Central memory CD8-positive, alpha-beta T cell (primary cell): ENCODE measurements at regions not wholly inside any gene's neighbourhood (a gene's known extent, or its start where the extent isn't known, plus 50 kb on each side); places are given as distances from the start of the nearest gene placed in this dataset.
"Not testable (repeated sequence)": the region's sequence is repeated elsewhere in the genome, so short reads cannot be mapped to it uniquely, and the experiment has no call there.

Experiments used
- ATAC-seq: fragments of 150-1000 bp; cut with Tn5 transposase; replicated peaks from 2 replicates; pipeline ENCODE4 v1.10.0; 2022; ENCODE audit warnings: mild to moderate bottlenecking, moderate FRiP score, moderate number of reproducible peaks; ENCODE audit not compliant: poor library complexity, severe bottlenecking; ENCODE audit errors: extremely low read depth
- DNase-seq, 2 donors: peaks; one replicate each; pipeline ENCODE4 v3.0.0; 2021; ENCODE audit warnings: low spot score in 2 of 2
- H3K27ac Mint-ChIP-seq: one replicate; pipeline ENCODE4 v1.8.0; 2022; ENCODE audit warnings: low read depth, mild to moderate bottlenecking, moderate library complexity, mixed read lengths
- H3K27me3 Mint-ChIP-seq: one replicate; pipeline ENCODE4 v1.8.0; 2022; ENCODE audit warnings: mixed read lengths
- H3K36me3 Mint-ChIP-seq: one replicate; pipeline ENCODE4 v1.8.0; 2022; ENCODE audit warnings: mild to moderate bottlenecking, moderate library complexity, mixed read lengths; ENCODE audit not compliant: insufficient read depth
- H3K4me1 Mint-ChIP-seq: one replicate; pipeline ENCODE4 v1.8.0; 2022; ENCODE audit warnings: mixed read lengths
- H3K4me3 Mint-ChIP-seq: one replicate; pipeline ENCODE4 v1.8.0; 2022; ENCODE audit warnings: mild to moderate bottlenecking, moderate library complexity, mixed read lengths
- H3K9me3 Mint-ChIP-seq: one replicate; pipeline ENCODE4 v1.8.0; 2022; ENCODE audit warnings: mixed read lengths

- DNase-seq: no peak
- H3K36me3 Mint-ChIP-seq: no peaks in the 10 kb centered on the region
- no peak overlapping the region for H3K4me3 Mint-ChIP-seq
- no peaks in the 10 kb centered on the region for H3K4me1 Mint-ChIP-seq
- no peaks in the 10 kb centered on the region for H3K27me3 Mint-ChIP-seq
- no peak overlapping the region for H3K27ac Mint-ChIP-seq
- peaks cover 14% of the 10 kb centered on the region for H3K9me3 Mint-ChIP-seq
- ATAC-seq: no peak
Observed at GRCh38 chr11:109521571-109522086, 99.6 kb downstream of the C11orf87 start.

GRCh38 chr11:109522116-109522755 lies 100.2 kb downstream of the C11orf87 start:
- Mint-ChIP-seq H3K4me3 (no peak overlapping the region), H3K9me3 (peaks cover 8% of the 10 kb centered on the region), H3K27ac (no peak overlapping the region), H3K36me3 (no peaks in the 10 kb centered on the region), H3K4me1 (no peaks in the 10 kb centered on the region), H3K27me3 (no peaks in the 10 kb centered on the region)
- ATAC-seq: no peak
- no peak for DNase-seq

GRCh38 chr11:109525636-109526035 lies 103.6 kb downstream of the C11orf87 start:
- H3K27me3 Mint-ChIP-seq, H3K27ac Mint-ChIP-seq, H3K36me3 Mint-ChIP-seq, H3K9me3 Mint-ChIP-seq, DNase-seq, H3K4me3 Mint-ChIP-seq, H3K4me1 Mint-ChIP-seq, ATAC-seq: not testable (repeated sequence)

- ATAC-seq: no peak
- no peak overlapping the region for H3K27ac Mint-ChIP-seq
- DNase-seq: no peak
- peaks cover 2% of the 10 kb centered on the region for H3K36me3 Mint-ChIP-seq
- H3K4me3 Mint-ChIP-seq: no peak overlapping the region
- H3K27me3 Mint-ChIP-seq: no peaks in the 10 kb centered on the region
- H3K9me3 Mint-ChIP-seq: peaks cover 8% of the 10 kb centered on the region
- no peaks in the 10 kb centered on the region for H3K4me1 Mint-ChIP-seq
Observed at GRCh38 chr11:109526061-109526460, 104.1 kb downstream of the C11orf87 start.

- Mint-ChIP-seq H3K27ac (no peak overlapping the region), H3K4me3 (no peak overlapping the region), H3K9me3 (peaks cover 8% of the 10 kb centered on the region), H3K4me1 (no peaks in the 10 kb centered on the region), H3K36me3 (peaks cover 2% of the 10 kb centered on the region), H3K27me3 (no peaks in the 10 kb centered on the region)
- DNase-seq: no peak
- no peak for ATAC-seq
Observed at GRCh38 chr11:109526931-109527330, 104.9 kb downstream of the C11orf87 start.

- Mint-ChIP-seq H3K36me3 (peaks cover 2% of the 10 kb centered on the region), H3K4me3 (no peak overlapping the region), H3K27ac (no peak overlapping the region), H3K4me1 (no peaks in the 10 kb centered on the region), H3K27me3 (no peaks in the 10 kb centered on the region), H3K9me3 (peaks cover 7% of the 10 kb centered on the region)
- DNase-seq (no peak), ATAC-seq (no peak)
Observed at GRCh38 chr11:109527496-109527895, 105.5 kb downstream of the C11orf87 start.

GRCh38 chr11:109547356-109548027 lies 125.5 kb downstream of the C11orf87 start:
- no peak for ATAC-seq
- H3K36me3 Mint-ChIP-seq: no peaks in the 10 kb centered on the region
- H3K4me3 Mint-ChIP-seq: no peak overlapping the region

GRCh38 chr11:109552376-109552775 lies 130.4 kb downstream of the C11orf87 start:
- Mint-ChIP-seq H3K9me3 (peaks cover 5% of the 10 kb centered on the region), H3K27ac (no peak overlapping the region), H3K36me3 (no peaks in the 10 kb centered on the region), H3K4me1 (no peaks in the 10 kb centered on the region), H3K4me3 (no peak overlapping the region), H3K27me3 (no peaks in the 10 kb centered on the region)
- ATAC-seq (no peak), DNase-seq (no peak)

More at GRCh38 chr11:109547356-109548027, 125.5 kb downstream of the C11orf87 start:
- no peak overlapping the region for H3K27ac Mint-ChIP-seq
- peaks cover 5% of the 10 kb centered on the region for H3K9me3 Mint-ChIP-seq
- H3K4me1 Mint-ChIP-seq: no peaks in the 10 kb centered on the region
- H3K27me3 Mint-ChIP-seq: no peaks in the 10 kb centered on the region
- no peak for DNase-seq

GRCh38 chr11:109553284-109553683 lies 131.3 kb downstream of the C11orf87 start:
- Mint-ChIP-seq H3K4me1 (no peaks in the 10 kb centered on the region), H3K9me3 (peaks cover 7% of the 10 kb centered on the region), H3K27ac (no peak overlapping the region), H3K27me3 (no peaks in the 10 kb centered on the region), H3K36me3 (no peaks in the 10 kb centered on the region), H3K4me3 (no peak overlapping the region)
- ATAC-seq (no peak), DNase-seq (no peak)

GRCh38 chr11:109554951-109555350 lies 133.0 kb downstream of the C11orf87 start:
- no peak for DNase-seq
- H3K4me1 Mint-ChIP-seq: no peaks in the 10 kb centered on the region
- no peak overlapping the region for H3K4me3 Mint-ChIP-seq

GRCh38 chr11:109564241-109564640 lies 142.3 kb downstream of the C11orf87 start:
- Mint-ChIP-seq H3K4me1 (no peaks in the 10 kb centered on the region), H3K27ac (no peak overlapping the region), H3K9me3 (no peaks in the 10 kb centered on the region), H3K36me3 (no peaks in the 10 kb centered on the region), H3K4me3 (no peak overlapping the region), H3K27me3 (no peaks in the 10 kb centered on the region)
- DNase-seq (no peak), ATAC-seq (no peak)

More at GRCh38 chr11:109554951-109555350, 133.0 kb downstream of the C11orf87 start:
- Mint-ChIP-seq H3K27me3 (no peaks in the 10 kb centered on the region), H3K27ac (no peak overlapping the region), H3K36me3 (no peaks in the 10 kb centered on the region), H3K9me3 (peaks cover 14% of the 10 kb centered on the region)
- ATAC-seq: no peak

- Mint-ChIP-seq H3K4me1 (no peaks in the 10 kb centered on the region), H3K27ac (no peak overlapping the region), H3K9me3 (peaks cover 14% of the 10 kb centered on the region), H3K36me3 (no peaks in the 10 kb centered on the region), H3K4me3 (no peak overlapping the region), H3K27me3 (no peaks in the 10 kb centered on the region)
- ATAC-seq (no peak), DNase-seq (no peak)
Observed at GRCh38 chr11:109582470-109582869, 160.5 kb downstream of the C11orf87 start.
